Activated naive CD4-positive, alpha-beta T cell (primary cell): ENCODE measurements at regions not wholly inside any gene's neighbourhood (a gene's known extent, or its start where the extent isn't known, plus 50 kb on each side); places are given as distances from the start of the nearest gene placed in this dataset.

Experiments used
- DNase-seq, 4 experiments: peaks; one replicate each; lab custom pipeline; 2025; lab: John Stamatoyannopoulos, UW

- DNase-seq = no peak
These were observed 302.8 kb upstream of the TBC1D5 start for GRCh38 chr3:18044971-18045880.

- DNase-seq = no peak
These were observed 301.8 kb upstream of the TBC1D5 start for GRCh38 chr3:18044191-18044590.

DNA sequence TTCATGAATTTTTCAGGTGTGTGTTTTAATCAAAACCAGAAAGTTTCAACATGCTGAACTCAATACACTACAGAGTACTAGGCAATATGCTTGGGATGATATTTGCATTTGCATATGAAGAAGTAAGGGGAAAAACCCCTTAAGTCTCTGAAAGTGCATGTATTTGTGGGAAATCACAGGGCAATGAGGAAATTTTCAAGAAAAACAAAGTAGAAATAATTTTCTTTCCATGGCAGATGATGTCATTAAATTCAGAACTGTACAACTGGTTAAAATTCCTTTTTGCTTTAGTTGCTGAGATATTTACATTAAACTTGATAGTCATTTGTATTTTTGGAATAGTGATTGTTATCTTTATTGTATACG, 294.0 kb upstream of the TBC1D5 start:
- no peak for DNase-seq

GRCh38 chr3:18035641-18036449, 293.4 kb upstream of the TBC1D5 start:
- DNase-seq = no peak

DNA sequence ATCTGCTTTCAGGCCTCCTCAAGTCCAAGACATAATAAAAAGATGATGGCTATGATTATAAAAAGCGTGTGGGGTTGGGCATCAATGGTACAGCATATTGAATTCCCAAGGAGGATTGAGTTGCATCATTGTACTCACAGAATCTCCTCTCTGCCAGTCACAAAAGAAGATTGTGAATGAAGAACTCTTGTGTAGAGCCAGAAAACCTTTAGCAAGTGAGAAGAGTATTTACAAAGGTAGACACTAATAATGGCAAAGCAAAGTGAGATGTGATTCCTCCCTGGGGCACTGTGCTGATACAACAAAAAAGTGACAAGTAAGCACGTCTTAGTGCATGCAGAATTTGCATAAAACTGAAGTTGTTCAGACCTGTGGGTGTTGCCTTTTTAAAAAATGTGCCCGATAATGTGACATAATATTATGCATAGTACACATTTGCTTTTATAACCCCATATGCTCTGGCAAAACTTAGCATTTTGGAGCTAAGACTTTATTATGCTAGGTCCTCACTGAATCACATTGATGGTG, 291.2 kb upstream of the TBC1D5 start:
- DNase-seq = no peak

- no peak for DNase-seq
These were observed 288.0 kb upstream of the TBC1D5 start for GRCh38 chr3:18030371-18030870.

DNA sequence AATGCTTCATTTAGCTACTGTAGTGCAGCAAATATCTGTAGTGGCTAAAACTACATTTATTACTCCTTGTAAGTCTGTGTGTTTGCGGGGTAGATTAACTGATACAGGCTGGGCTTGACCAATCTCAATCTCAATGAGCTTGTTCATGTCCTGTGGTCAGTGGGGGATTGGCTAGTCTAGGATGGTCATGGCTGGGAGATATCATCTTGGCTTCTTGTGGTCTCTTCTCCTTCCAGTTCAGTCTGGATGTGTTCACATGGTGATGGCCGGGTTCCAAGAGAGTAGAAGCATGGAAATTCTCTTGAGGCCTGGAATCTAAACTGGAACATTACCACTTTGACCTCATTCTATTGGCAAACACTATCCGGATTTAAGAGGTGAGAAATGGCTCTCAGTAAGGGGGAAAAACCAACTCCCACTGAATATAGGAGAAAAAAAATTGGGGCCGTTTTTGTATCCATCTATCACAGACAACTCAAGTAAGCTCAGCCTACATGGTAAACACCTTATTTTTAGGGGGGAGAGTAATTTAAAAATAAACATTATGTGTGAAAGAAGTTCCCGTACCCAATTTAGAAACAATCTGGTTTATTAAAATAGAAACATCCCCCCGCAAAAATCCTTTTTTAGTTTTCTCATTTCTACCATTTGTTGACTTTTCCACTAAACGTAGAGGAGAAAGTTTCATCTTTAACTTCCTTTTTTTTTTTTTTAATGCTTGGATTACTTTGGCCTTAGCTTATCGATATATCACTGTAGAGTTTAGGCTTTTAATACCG, 284.9 kb upstream of the TBC1D5 start:
- DNase-seq = no peak

GRCh38 chr3:18024715-18025114, 282.3 kb upstream of the TBC1D5 start:
- no peak for DNase-seq

GRCh38 chr3:18019161-18019495, 276.7 kb upstream of the TBC1D5 start:
- no peak for DNase-seq

DNA sequence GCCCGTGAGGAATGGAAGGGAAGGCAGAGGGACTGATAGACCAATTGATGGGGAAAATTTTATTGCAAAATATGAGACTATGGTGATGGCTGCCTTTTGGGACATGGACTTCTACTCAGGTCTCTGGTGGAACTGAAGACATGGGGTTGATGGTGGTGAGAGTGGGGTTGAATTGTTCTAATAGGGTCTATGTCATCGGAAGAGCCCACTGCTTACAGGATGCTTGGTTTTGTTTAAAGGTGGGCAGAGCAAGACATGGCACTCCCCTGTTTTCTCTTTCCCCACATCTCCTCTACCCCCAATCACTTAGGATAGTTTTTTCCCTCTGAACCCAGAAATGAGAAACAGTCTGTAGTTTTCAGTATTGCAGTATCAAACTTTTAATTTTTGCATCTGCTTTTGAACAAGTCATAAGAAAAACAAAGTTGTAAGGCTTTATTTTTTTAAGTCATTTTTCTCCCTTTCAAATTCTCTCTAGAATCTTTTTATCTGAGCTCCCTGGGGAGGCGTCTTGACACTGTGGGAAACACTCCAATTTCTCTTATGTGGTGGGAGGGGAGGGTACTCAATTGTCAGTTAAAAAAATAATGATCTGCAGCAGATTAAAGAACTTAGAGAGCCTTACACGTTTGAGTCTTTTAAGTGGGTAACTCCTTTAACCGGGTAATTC, 276.2 kb upstream of the TBC1D5 start:
- no peak for DNase-seq

GRCh38 chr3:18016366-18016765, 273.9 kb upstream of the TBC1D5 start:
- no peak for DNase-seq

GRCh38 chr3:18012933-18013332, 270.5 kb upstream of the TBC1D5 start:
- no peak for DNase-seq

DNA sequence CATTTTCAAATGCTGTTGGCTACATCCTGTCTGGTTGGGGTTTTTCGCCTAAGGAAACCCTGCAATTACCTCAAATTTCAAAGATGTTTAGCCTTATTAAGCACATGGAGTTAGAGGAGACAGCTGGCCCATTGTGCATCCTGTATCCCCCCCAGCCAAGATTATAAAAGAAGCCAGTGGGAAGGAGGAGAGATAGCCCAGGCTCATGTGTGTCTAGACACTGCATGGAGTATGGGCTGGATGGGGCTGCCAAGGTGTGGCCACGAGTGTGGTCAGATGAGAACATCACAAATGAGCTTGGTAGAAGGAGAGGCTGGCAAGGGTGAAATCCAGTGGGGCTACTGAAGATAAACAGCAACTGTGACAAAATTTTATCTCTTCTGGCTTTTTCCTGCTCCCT, 270.0 kb upstream of the TBC1D5 start:
- no peak for DNase-seq

GRCh38 chr3:18011387-18011786, 269.0 kb upstream of the TBC1D5 start:
- no peak for DNase-seq

DNA sequence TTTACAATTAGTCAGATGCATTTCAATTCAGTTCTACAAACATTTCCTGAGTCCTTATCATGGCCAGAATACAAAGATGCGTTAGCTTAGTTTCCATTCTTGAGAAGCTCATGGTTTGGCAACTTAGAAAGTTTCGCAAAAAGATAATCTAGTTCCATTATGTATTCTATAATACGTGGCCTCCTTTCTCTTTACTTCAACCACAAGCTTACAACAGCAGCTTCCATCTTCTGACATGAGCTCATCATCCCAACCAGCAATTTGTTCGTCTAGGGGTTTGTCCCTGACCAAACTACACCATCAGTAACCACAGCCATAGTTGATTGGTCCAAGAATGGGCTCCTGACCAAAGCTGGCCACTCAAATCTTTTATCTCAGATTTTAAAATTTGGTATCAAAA, 267.6 kb upstream of the TBC1D5 start:
- no peak for DNase-seq

DNA sequence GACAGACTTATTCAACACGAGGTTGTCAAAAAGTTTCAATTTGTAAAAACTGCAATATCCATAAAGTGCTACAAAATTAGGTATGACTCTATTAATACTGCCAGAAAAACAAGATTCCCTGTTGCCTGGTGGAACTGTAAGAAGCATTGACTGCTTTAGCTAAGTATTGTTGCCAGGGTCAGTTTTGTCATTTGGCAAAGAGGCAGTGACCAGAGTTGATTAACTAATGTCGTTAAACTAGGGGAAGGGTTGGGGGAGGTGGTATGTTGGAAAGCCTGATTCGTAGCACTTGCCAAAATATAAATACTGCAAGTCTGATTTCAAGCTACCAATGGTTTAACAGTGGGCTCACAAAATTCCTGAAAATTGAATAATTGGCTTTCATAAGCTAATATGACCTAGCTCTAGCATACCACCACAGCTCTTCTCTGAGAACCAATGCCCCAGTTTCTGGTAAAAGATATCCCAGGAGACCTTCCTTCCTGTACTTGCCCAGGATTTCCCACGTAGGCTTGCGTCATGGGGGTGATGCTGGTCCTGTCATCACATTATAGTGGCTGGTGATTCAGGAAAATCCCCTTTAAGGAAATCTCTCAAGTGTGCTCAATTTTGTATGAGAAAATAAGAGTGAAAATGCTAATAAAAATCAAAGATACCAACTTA, 266.4 kb upstream of the TBC1D5 start:
- DNase-seq = no peak

DNA sequence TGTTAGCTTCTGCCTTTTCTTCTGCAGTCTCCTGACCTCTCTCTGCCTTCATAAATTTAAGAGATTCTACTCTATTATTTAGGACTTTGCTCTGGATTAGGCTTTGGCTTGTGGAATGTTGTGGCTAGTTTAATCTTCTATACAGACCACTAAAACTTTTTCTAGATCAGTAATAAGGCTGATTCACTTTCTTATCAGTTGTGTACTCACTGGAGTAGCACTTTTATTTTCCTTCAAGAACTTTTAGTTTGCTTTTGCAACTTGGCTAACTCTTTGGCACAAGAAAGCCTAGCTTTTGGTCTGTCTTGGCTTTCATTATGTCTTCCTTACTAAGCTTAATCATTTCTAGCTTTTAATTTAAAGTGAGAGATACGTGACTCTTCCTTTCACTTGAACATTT, 265.5 kb upstream of the TBC1D5 start:
- no peak for DNase-seq

DNA sequence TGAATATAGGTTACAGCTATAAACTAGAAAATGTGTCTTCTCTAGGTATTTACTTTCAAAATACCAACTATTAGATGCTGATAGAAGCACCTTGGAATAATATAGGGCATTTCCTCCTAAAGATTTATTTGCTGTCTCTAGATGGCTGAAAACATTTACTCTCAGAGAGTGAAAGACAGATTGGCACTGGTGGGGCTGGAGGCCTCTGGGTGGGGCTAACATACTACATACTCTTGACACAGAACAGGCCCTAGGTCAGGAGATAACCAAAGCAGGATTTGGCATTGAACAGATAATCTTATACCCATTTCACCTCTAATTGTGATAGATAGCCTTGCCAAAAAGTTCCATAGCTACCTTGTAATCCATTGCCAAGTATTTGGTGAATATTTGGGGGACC, 253.3 kb upstream of the TBC1D5 start:
- no peak for DNase-seq

- no peak for DNase-seq
These were observed 251.7 kb upstream of the TBC1D5 start for GRCh38 chr3:17994167-17994566.

- no peak for DNase-seq
These were observed 248.0 kb upstream of the TBC1D5 start for GRCh38 chr3:17990390-17990789.

DNA sequence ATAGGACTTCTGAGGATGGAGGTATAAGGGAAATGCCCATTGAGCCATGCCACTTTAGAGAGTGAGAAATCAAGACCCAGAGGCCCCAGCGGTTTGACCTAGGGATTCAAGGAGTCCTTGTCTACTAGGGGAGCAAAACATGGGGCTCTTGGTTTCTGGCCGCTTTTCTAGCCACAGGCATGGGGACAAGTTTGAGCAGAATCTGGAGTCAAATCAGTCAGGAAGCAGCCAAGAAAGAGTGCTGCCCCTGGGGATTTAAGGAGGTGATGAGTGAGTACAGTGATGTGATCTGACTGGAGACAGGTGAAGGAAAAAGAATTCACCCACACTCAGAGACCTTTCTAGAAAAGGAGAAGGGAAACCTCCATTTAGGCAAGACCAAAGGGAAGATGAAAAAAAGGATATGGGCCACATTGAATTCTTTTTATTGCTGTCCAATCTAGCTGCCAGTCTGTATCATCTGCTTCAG, 244.0 kb upstream of the TBC1D5 start:
- no peak for DNase-seq
